Right lobe of liver (tissue), 6 donors: ENCODE measurements at regions not wholly inside any gene's neighbourhood (a gene's known extent, or its start where the extent isn't known, plus 50 kb on each side); places are given as distances from the start of the nearest gene placed in this dataset.
"Not testable (repeated sequence)": the region's sequence is repeated elsewhere in the genome, so short reads cannot be mapped to it uniquely, and the experiment has no call there.

ENCODE experiments used
- ATAC-seq, 4 donors: fragments of 200-7000 bp; cut with Tn5 transposase; one replicate each; pipeline ENCODE4 v1.9.1; 2020; ENCODE audit warnings: mild to moderate bottlenecking in 4 of 4, moderate library complexity in 4 of 4
- DNase-seq, 3 donors: peaks; one replicate each; pipeline ENCODE4 v3.0.0-alpha.2; 2020
- H3K27ac ChIP-seq, 3 donors: fragments of 200-600 bp; one replicate each; pipeline ENCODE4 v1.8.0; 2022
- H3K27me3 ChIP-seq, 2 donors: fragments of 200-600 bp; one replicate each; pipeline ENCODE4 v1.8.0; 2022
- H3K36me3 ChIP-seq, 4 donors: fragments of 200-600 bp; sonication (generic) in 1 of 4; one replicate each; pipeline versions ENCODE4 v1.5.1 to v1.8.0; 2017 to 2022; ENCODE audit warnings: control low read depth in 1 of 4
- H3K4me1 ChIP-seq, 4 donors: fragments of 200-600 bp; sonication (generic) in 1 of 4; one replicate each; pipeline versions ENCODE4 v1.5.1 to v1.8.0; 2017 to 2022; ENCODE audit warnings: control low read depth in 1 of 4
- H3K4me3 ChIP-seq, 3 donors: fragments of 200-600 bp; one replicate each; pipeline ENCODE4 v1.8.0; 2022
- H3K9me3 ChIP-seq, 4 donors: fragments of 200-600 bp; sonication (generic) in 1 of 4; one replicate each; pipeline versions ENCODE4 v1.5.1 to v1.8.0; 2017 to 2022; ENCODE audit warnings: control low read depth in 1 of 4
- CTCF ChIP-seq, 4 donors: fragments of 200-600 bp in 3 of 4; fragments of 450-650 bp in 1 of 4; IDR thresholded peaks; one replicate each; pipeline versions ENCODE4 v1.5.1 to v1.8.0; 2016 to 2022; ENCODE audit warnings: antibody characterized with exemption in 4 of 4, mild to moderate bottlenecking in 2 of 4
- POLR2A ChIP-seq: fragments of 450-650 bp; IDR thresholded peaks from one replicate; pipeline ENCODE4 v1.6.1; 2017; ENCODE audit warnings: antibody characterized with exemption, mild to moderate bottlenecking
- WGBS: methylation state at CpG from one replicate; pipeline ENCODE4 v1.1.6; 2018; ENCODE audit warnings: low coverage, low lambda C conversion rate; ENCODE audit not compliant: insufficient coverage; ENCODE audit errors: missing lambda C conversion rate; 5-methylcytosine and 5-hydroxymethylcytosine counted together
- intact Hi-C, 2 donors: fragments of 100-400 bp; cut with DNase I; formaldehyde crosslinking; loops; one replicate each; pipeline versions ENCODE4 v1.11.2 to v1.14.1; 2022
- donor health status: DM: no; HTN: yes; CAD: no.
- donor health status: DM: no; HTN: no; CAD: no.
- donor health status: DM: no; HTN: no; CAD: no.
- donor health status: DM: no; HTN: yes; CAD: no.
- donor health status: DM: no; HTN: yes; CAD: no.

GRCh38 chr11:21658654-21659193 is 534.2 kb upstream of the ANO5 start:
- Histone ChIP-seq H3K4me1 (no peaks in the 10 kb centered on the region), H3K4me3 (no peak overlapping the region), H3K27me3 (no peaks in the 10 kb centered on the region), H3K27ac (no peak overlapping the region), H3K36me3 (no peaks in the 10 kb centered on the region), H3K9me3 (no peaks in the 10 kb centered on the region)
- 36% methylated on average over 4 of the region's 4 CpGs for WGBS
- intact Hi-C loops: no loop called here
- TF ChIP-seq CTCF (IDR thresholded peaks at IDR 0.05) (no peak), POLR2A (no peak)
- no peak for ATAC-seq
- DNase-seq: no peak

GRCh38 chr11:21659377-21659776 is 533.5 kb upstream of the ANO5 start:
- 23% methylated on average over 1 of the region's 2 CpGs for WGBS
- intact Hi-C loops, H3K27ac ChIP-seq, ATAC-seq, H3K36me3 ChIP-seq, H3K27me3 ChIP-seq, H3K4me1 ChIP-seq, H3K9me3 ChIP-seq, DNase-seq, H3K4me3 ChIP-seq: not testable (repeated sequence)

- no peak for DNase-seq
- no peak for ATAC-seq
- Histone ChIP-seq H3K9me3 (no peaks in the 10 kb centered on the region), H3K4me1 (no peaks in the 10 kb centered on the region), H3K4me3 (no peak overlapping the region), H3K36me3 (no peaks in the 10 kb centered on the region), H3K27me3 (no peaks in the 10 kb centered on the region), H3K27ac (no peak overlapping the region)
- TF ChIP-seq POLR2A (no peak), CTCF (IDR thresholded peaks at IDR 0.05) (no peak)
- intact Hi-C loops: no loop called here
These were observed 532.9 kb upstream of the ANO5 start for GRCh38 chr11:21659961-21660360.

- no peaks in the 10 kb centered on the region for H3K27me3 ChIP-seq
- H3K27ac ChIP-seq: no peak overlapping the region
- no peak overlapping the region for H3K4me3 ChIP-seq
- 33% methylated on average over 6 of the region's 6 CpGs for WGBS
- no peaks in the 10 kb centered on the region for H3K9me3 ChIP-seq
- no peak for DNase-seq
- TF ChIP-seq POLR2A (no peak), CTCF (IDR thresholded peaks at IDR 0.05) (no peak)
- H3K4me1 ChIP-seq: no peaks in the 10 kb centered on the region
- intact Hi-C loops: no loop called here
- no peak for ATAC-seq
- no peaks in the 10 kb centered on the region for H3K36me3 ChIP-seq
These were observed 517.8 kb upstream of the ANO5 start for GRCh38 chr11:21675049-21675616.

GRCh38 chr11:21687643-21688042 is 505.2 kb upstream of the ANO5 start:
- no peak for ATAC-seq

More at GRCh38 chr11:21687643-21688042, 505.2 kb upstream of the ANO5 start:
- H3K4me1 ChIP-seq: no peaks in the 10 kb centered on the region
- no peaks in the 10 kb centered on the region for H3K27me3 ChIP-seq
- 50% methylated on average over 1 of the region's 1 CpG for WGBS
- H3K9me3 ChIP-seq: no peaks in the 10 kb centered on the region
- intact Hi-C loops: no loop called here
- no peak overlapping the region for H3K27ac ChIP-seq
- H3K36me3 ChIP-seq: no peaks in the 10 kb centered on the region
- TF ChIP-seq POLR2A (no peak), CTCF (IDR thresholded peaks at IDR 0.05) (no peak)
- H3K4me3 ChIP-seq: no peak overlapping the region
- DNase-seq: no peak
